ENCODE measurements at regions not wholly inside any gene's neighbourhood (a gene's known extent, or its start where the extent isn't known, plus 50 kb on each side); places are given as distances from the start of the nearest gene placed in this dataset.
A peak's percentile ranks its signal among the peaks of the same experiment; 100 is the strongest.

DNA sequence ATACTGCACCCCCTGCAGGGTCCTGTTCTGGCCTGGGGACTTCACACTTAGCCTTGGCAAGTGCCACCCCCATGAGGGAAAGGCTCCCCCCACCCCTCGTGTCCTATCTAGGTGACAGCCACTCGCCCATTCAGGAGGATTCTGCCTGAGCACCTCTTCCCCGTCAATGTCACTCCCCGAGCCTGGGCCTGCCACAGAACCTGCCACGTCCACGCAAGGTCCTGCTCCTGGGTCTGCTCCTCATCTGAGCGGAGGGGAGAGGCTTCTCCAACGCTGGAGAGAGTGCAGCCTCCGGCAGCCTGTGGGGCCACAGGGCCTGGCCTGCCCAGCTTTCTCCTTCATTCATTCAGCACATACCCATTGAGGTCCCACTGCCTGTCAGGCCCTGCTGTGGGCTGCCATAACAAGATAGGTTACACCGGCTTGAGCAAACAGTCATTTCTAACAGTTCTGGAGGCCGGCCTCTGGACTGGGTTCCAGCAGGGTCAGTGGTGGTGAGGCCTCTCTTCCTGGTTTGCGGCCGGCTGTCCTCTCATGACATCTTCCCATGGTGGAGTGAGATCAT, 92.0 kb upstream of the RET start:
- Mint-ChIP-seq H3K36me3 (no peaks in the 10 kb centered on the region), H3K4me1 (no peaks in the 10 kb centered on the region), H3K27me3 (peaks cover 0 to 6% (median 0%) of the 10 kb centered on the region in 3 donors), H3K9me3 (peaks cover 0 to 3% (median 0%) of the 10 kb centered on the region in 7 donors), H3K27ac (no peak overlapping the region), H3K4me3 (no peak overlapping the region)
- DNase-seq, result no peak
- ATAC-seq (ENCODE audit: low read depth in 2 of 2), result no peak

DNA sequence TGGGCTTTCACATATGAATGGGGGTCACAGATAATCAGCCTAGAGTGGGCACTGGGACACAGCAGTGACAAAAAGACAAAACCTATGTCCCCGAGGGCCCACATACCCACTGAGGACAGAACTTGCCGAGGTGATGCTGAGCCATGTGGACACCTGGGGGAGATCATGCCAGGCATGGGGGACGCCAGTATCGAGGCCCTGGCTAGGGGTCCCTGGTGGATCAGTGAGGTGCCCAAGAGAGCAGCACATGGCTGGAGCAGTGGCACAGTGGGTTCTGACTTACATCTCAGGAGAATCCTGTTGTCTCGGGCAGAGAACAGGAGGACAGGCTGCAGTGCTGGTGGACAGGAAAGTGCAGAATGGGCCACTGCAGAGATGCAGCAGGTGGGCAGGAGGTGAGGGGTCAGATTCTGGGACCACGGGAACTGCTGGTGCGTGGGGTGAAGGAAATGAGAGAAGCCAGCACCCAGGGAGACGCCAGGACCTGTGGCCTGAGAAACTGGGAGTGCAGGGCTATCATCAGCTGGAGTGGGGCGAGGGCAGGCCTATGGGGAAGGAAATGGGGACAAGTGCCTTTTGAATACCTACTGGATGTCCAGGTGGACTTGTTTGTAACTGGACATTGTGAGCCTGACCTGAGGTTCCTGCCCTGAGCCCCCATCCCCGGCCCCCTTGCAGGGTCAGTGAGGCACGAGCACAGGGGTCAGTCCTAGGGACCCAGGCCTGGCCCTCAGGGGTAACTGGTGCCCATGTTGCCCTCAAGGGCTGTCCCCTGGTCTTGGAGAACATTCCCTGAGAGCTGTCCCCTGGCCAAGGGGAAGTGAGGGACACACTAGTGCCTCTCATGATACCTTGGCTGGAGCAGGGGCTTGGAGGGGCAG, 91.2 kb upstream of the RET start:
- Mint-ChIP-seq H3K27me3 (peaks cover 0 to 6% (median 0%) of the 10 kb centered on the region in 3 donors), H3K4me3 (no peak overlapping the region)
- no peak for DNase-seq

DNA sequence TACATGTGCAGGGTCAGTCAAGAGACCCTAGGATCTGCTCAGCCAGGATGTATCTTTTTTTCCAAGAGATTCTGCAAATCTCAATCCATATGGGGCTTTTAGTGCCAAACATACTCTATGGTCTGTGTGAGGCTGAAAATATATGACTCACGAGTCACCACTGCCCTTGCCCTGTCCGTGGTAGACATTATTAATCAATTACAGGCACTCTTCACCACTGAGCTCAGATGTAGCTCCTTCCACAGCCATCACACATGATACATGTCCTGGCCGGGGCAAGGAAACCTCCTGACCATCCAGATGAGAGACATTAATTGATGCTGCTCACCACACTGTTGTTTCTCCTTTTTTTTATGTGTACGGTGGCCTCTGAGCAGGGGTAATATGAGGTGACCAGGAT, 90.2 kb upstream of the RET start:
- ATAC-seq (ENCODE audit: low read depth in 2 of 2) (no peak), DNase-seq (no peak)
- Mint-ChIP-seq H3K36me3 (no peaks in the 10 kb centered on the region), H3K27ac (peak overlapping the region in 1 of 6 donors; percentile 73), H3K27me3 (peaks cover 0 to 6% (median 0%) of the 10 kb centered on the region in 3 donors), H3K9me3 (peaks cover 0 to 3% (median 0%) of the 10 kb centered on the region in 7 donors), H3K4me1 (no peaks in the 10 kb centered on the region), H3K4me3 (no peak overlapping the region)

More for the DNA sequence above, 91.2 kb upstream of the RET start:
- Mint-ChIP-seq H3K36me3 (no peaks in the 10 kb centered on the region), H3K9me3 (peaks cover 0 to 3% (median 0%) of the 10 kb centered on the region in 7 donors), H3K4me1 (no peaks in the 10 kb centered on the region), H3K27ac (no peak overlapping the region)
- ATAC-seq (ENCODE audit: low read depth in 2 of 2), result no peak

DNA sequence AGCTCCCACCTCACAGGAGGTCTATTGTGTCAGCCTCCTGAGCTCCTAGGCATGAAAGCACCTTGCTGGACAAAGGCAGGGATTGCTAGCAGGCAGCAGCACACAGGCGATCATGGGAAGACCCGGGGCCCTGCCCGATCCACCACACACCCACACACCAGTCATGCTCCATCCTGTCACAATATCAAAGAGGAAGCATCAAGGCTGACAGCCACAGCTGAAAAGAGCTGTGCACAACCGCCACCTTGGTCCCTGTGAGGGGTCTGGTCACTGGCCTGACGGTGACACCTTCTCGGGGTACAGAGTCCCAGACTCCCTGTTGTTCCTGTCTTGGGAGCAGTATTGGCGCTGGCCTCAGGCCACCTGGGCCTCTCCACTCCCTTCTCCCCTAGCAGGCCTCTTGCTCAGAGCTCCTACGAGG, 89.7 kb upstream of the RET start:
- Mint-ChIP-seq H3K27ac (peak overlapping the region in 1 of 6 donors; percentile 73), H3K27me3 (peaks cover 0 to 6% (median 0%) of the 10 kb centered on the region in 3 donors), H3K4me3 (no peak overlapping the region), H3K9me3 (peaks cover 0 to 3% (median 0%) of the 10 kb centered on the region in 7 donors), H3K4me1 (no peaks in the 10 kb centered on the region), H3K36me3 (no peaks in the 10 kb centered on the region)
- ATAC-seq (ENCODE audit: low read depth in 2 of 2) (no peak), DNase-seq (no peak)

DNA sequence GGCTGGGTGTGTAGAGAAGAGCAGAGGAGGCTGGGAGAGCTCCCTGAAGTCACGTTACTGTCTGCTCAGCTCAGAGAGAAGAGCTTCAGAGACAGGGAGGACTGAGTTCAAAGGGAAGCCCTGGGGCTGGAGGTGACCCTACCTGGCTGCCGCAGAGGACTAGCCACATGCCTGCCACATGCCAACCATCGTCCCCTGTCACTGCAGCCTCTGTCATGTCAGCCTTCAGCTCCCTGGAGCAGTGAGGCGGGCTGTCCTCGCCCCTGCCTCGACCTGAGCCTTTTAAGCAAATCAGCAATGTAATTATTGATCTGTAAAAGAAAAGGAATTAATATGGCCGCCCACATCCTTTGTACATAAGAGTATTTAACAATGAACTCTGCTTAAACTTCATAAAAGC, 89.3 kb upstream of the RET start:
- H3K27ac Mint-ChIP-seq, result no peak overlapping the region

DNA sequence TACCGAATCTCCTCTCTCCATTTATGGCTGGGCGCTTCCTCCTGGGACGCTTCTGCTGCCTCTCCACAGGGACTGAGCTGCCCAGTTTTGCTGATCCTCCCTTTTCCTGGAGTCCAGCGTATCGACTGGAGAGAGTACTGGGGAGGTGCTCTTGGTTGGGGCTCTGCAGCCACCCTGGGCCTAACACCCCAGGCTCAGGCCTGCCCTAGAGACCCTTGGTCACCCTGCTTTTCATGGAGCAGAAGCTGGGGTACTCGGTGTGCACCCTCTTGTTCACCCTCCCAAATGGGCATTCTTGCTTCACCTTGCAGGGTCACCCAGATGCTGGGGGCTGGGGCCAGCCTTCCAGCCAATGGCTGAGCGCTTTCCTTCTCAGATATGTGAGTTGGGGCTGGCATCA, 88.8 kb upstream of the RET start:
- Mint-ChIP-seq H3K27ac (no peak overlapping the region), H3K4me3 (no peak overlapping the region), H3K4me1 (no peaks in the 10 kb centered on the region), H3K36me3 (no peaks in the 10 kb centered on the region), H3K9me3 (peaks cover 0 to 3% (median 0%) of the 10 kb centered on the region in 7 donors), H3K27me3 (peaks cover 0 to 6% (median 0%) of the 10 kb centered on the region in 3 donors)
- DNase-seq, result no peak
- no peak for ATAC-seq (ENCODE audit: low read depth in 2 of 2)

More for the DNA sequence above, 89.3 kb upstream of the RET start:
- no peaks in the 10 kb centered on the region for H3K4me1 Mint-ChIP-seq
- H3K27me3 Mint-ChIP-seq, result peaks cover 0 to 6% (median 0%) of the 10 kb centered on the region in 3 donors
- H3K36me3 Mint-ChIP-seq, result no peaks in the 10 kb centered on the region
- ATAC-seq (ENCODE audit: low read depth in 2 of 2), result no peak
- H3K4me3 Mint-ChIP-seq, result no peak overlapping the region
- peaks cover 0 to 3% (median 0%) of the 10 kb centered on the region in 7 donors for H3K9me3 Mint-ChIP-seq
- no peak for DNase-seq

DNA sequence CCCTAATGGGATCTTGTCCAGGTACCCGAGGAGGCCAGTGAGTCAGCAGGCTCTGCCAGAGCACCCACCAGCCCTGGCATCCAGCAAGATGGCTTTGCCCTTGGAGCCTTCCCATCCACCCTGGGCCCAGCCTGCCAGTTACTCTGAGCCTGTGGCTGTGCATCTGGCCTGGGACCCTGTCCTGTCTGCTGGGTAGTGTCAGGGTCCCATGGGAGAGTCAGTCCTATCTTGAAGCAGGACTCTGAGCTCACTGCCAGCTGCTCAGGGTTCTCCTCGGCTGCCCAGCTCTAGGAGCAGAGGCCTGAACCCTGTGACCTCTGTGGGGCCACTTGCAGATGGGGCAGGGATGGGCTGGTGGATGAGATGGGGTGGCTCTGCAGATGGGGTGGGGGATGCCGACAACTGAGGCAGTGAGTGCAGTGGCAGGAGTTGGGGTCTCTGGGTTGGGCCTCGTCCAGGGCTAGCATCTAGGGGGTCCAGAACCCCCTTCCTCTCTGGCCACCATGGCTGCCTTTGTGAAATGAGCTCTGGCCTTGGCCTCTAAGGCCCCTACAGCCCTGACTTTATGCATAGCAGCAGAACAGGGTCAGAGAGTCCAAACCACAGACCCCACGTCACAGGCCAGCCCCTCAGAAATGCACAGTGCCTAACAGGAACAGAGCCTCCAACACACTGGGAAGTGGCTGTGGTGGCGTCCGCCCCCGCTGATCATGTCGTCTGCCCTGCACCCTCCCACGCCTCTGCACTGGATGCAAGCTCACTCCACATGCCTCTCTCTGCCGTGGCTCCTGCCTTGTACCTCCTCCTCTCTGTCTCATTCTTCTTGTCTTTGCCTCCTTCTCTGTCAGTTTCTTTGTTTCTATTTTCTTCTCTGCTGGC, 88.1 kb upstream of the RET start:
- Mint-ChIP-seq H3K4me3 (no peak overlapping the region), H3K27ac (no peak overlapping the region), H3K27me3 (peaks cover 0 to 6% (median 0%) of the 10 kb centered on the region in 3 donors), H3K4me1 (no peaks in the 10 kb centered on the region), H3K9me3 (peaks cover 0 to 3% (median 0%) of the 10 kb centered on the region in 7 donors), H3K36me3 (no peaks in the 10 kb centered on the region)
- DNase-seq, result no peak
- no peak for ATAC-seq (ENCODE audit: low read depth in 2 of 2)

DNA sequence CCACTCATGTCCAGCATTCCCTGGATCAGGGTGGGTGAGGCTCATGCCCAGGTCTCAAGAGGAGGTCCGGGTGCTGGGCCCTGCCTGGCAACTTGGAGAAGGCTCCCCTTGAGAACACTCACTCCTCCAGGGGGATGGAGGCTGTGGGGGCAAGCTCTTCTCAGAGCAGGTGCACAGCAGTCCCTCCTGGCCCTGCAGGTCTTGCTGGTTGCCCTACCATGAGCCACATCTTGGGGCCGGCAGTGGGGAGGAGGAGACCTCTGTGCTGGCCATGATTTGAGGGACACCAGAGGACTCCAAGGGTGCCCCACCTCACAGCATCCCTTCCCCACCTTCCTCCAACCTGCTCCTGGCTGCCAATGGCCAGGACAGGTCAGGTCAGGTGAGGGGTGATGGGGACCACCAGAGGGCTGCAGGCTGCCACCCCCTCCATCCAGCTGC, 87.4 kb upstream of the RET start:
- DNase-seq (no peak), ATAC-seq (ENCODE audit: low read depth in 2 of 2) (no peak)
- Mint-ChIP-seq H3K27ac (no peak overlapping the region), H3K4me1 (no peaks in the 10 kb centered on the region), H3K36me3 (no peaks in the 10 kb centered on the region), H3K9me3 (peaks cover 0 to 3% (median 0%) of the 10 kb centered on the region in 7 donors), H3K4me3 (no peak overlapping the region), H3K27me3 (peaks cover 0 to 6% (median 0%) of the 10 kb centered on the region in 3 donors)

DNA sequence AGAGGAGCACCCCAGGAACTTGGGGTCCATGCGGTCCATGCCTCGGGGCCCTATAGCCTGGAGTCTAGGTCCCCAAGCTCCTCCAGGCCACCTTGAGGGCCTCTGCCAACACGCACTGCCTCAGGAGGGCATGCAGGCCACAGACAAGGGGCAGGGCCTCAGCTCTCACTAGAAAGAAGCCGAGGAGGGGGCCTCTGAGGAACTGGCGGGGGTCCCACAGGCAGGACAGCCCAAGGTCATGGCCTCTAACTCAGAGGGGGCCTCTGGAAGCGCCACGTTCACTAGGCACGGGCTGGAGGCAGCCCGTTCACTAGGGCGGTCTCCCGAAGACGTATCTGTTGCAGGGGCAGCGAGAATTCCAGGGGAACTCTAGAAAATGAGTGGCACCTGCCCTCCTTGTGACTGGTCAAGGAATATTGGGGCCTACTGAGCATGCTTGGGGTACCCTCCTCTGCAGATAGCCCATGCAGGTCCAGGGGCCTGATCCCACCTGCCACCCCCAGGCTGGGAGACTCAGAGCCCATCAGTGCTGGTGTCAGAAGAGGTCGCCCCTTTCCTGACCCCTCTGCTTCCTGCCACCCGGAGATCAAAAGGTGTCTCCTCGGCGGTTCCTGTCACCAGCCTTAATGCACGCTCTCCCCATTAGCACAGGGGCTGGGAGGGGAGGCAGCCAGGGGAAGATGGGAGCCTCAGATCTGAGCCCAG, 86.7 kb upstream of the RET start:
- Mint-ChIP-seq H3K27ac (no peak overlapping the region), H3K9me3 (peaks cover 0 to 3% (median 0%) of the 10 kb centered on the region in 7 donors), H3K36me3 (no peaks in the 10 kb centered on the region), H3K27me3 (peaks cover 0 to 3% (median 0%) of the 10 kb centered on the region in 3 donors), H3K4me1 (no peaks in the 10 kb centered on the region), H3K4me3 (no peak overlapping the region)
- DNase-seq (no peak), ATAC-seq (ENCODE audit: low read depth in 2 of 2) (no peak)

DNA sequence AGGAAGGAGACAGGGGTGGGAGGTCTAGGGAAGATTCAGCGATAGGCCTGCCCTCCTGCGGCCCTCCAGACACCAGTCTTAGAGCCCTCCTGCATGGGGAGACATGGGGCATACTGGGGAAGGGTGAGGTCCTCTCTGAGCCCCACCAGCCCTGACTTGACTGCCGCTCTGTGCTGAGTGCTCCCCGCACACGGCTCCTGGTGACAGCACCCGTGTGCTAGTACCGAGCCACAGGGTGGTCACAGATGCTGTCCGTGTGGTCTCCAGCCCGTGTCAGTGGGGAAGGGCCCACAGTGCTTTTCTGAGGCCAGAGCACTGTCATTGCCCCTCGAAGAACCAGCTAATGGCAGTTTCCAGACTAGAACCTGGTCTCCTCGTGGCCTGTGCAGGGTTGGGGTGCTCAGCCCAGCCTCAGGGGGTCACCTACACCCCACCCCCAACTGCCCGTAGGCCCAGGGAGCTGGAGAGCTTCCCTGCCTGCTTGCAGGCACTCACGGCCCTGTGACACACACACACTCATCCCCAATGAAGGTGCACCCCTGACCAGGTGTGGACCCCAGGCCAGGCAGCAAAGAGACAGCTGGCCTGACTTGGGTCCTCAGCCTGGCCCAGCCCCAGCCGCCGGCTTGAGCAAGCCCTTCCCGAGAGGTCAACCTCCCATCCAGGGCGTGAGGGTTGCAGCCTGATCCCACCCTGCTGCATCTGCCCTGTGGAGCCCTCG, 86.0 kb upstream of the RET start:
- peaks cover 0 to 3% (median 0%) of the 10 kb centered on the region in 7 donors for H3K9me3 Mint-ChIP-seq
- H3K4me1 Mint-ChIP-seq, result no peaks in the 10 kb centered on the region
- H3K4me3 Mint-ChIP-seq, result no peak overlapping the region
- H3K27me3 Mint-ChIP-seq, result no peaks in the 10 kb centered on the region
- DNase-seq (no peak), ATAC-seq (ENCODE audit: low read depth in 2 of 2) (no peak)
- no peaks in the 10 kb centered on the region for H3K36me3 Mint-ChIP-seq
- H3K27ac Mint-ChIP-seq, result no peak overlapping the region

DNA sequence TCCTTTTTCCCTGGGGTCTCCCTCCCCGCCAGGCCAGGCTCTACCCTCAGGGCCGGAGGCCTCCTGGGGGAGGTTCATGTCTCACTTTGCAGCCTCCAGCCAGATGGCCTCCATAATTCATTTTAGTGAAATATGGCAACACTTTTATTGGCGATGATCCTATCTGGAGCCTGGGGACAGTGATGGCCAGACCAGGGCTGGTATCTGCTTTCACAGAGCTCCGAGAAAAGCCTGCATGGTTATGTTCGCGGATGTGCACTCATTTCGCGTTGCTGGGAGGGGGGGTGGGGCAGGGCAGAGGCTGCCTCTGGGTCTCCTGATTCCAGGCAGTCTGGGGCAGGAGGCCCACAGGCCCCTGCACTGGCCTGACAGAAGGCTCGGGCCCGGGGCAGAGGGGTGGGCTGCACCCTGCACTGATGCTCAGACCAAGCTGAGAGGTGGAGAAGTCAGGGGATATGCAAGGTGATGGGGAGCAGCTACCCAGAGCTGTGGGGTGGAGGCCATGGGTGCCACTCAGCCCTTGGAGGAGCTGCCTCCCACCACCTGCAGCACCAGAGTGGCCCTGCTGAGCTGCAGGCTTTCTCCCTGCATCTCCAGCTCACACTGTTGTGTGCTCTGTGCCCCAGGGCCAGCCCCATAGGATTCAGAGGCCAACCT, 85.3 kb upstream of the RET start:
- Mint-ChIP-seq H3K27me3 (no peaks in the 10 kb centered on the region), H3K4me3 (no peak overlapping the region), H3K4me1 (no peaks in the 10 kb centered on the region), H3K36me3 (no peaks in the 10 kb centered on the region), H3K27ac (no peak overlapping the region), H3K9me3 (peaks cover 0 to 3% (median 0%) of the 10 kb centered on the region in 7 donors)
- ATAC-seq (ENCODE audit: low read depth in 2 of 2) (no peak), DNase-seq (no peak)
